Activated CD8-positive, alpha-beta T cell treated with anti-CD3 and anti-CD28 coated beads, Interleukin-2, amount 10 ng/mL, durations not matched to agents 7 days and 5 days (primary cell): ENCODE measurements at regions not wholly inside any gene's neighbourhood (a gene's known extent, or its start where the extent isn't known, plus 50 kb on each side); places are given as distances from the start of the nearest gene placed in this dataset.

Experiments
- ATAC-seq: fragments of 150-1000 bp; cut with Tn5 transposase; one replicate; pipeline ENCODE4 v1.10.0; 2021; ENCODE audit warnings: moderate library complexity
- CTCF ChIA-PET: fragments of 350-600 bp; sonication (Branson Sonifier 250); formaldehyde crosslinking; loops from one replicate; lab custom pipeline; 2021; ENCODE audit warnings: antibody characterized with exemption; lab: Charles Lee
- POLR2A ChIA-PET: fragments of 350-600 bp; sonication (Branson Sonifier 250); formaldehyde crosslinking; loops from one replicate; lab custom pipeline; 2021; ENCODE audit warnings: antibody characterized with exemption; lab: Charles Lee
- DNase-seq: peaks from one replicate; pipeline ENCODE4 v3.0.0-alpha.2; 2020
- H3K27ac Mint-ChIP-seq: one replicate; pipeline ENCODE4 v1.8.0; 2021; ENCODE audit warnings: mild to moderate bottlenecking, mixed read lengths
- H3K27me3 Mint-ChIP-seq: one replicate; pipeline ENCODE4 v1.8.0; 2021; ENCODE audit warnings: low read depth, mixed read lengths
- H3K36me3 Mint-ChIP-seq: one replicate; pipeline ENCODE4 v1.8.0; 2021; ENCODE audit warnings: low read depth, mixed read lengths
- H3K4me1 Mint-ChIP-seq: one replicate; pipeline ENCODE4 v1.8.0; 2021; ENCODE audit warnings: low read depth, mixed read lengths
- H3K4me3 Mint-ChIP-seq: one replicate; pipeline ENCODE4 v1.8.0; 2021; ENCODE audit warnings: mild to moderate bottlenecking, mixed read lengths
- H3K9me3 Mint-ChIP-seq: one replicate; pipeline ENCODE4 v1.8.0; 2022; ENCODE audit warnings: mixed read lengths; ENCODE audit not compliant: insufficient read depth

- Mint-ChIP-seq H3K4me1 (no peaks in the 10 kb centered on the region), H3K4me3 (no peak overlapping the region), H3K27me3 (no peaks in the 10 kb centered on the region), H3K27ac (no peak overlapping the region), H3K9me3 (no peaks in the 10 kb centered on the region), H3K36me3 (no peaks in the 10 kb centered on the region)
- ChIA-PET CTCF (no interaction called here), POLR2A (no interaction called here)
- no peak for ATAC-seq
- no peak for DNase-seq
These were observed 123.1 kb upstream of the SLC34A2 start for GRCh38 chr4:25532591-25532990.

- Mint-ChIP-seq H3K27me3 (no peaks in the 10 kb centered on the region), H3K4me1 (no peaks in the 10 kb centered on the region), H3K9me3 (no peaks in the 10 kb centered on the region), H3K36me3 (no peaks in the 10 kb centered on the region), H3K4me3 (no peak overlapping the region), H3K27ac (no peak overlapping the region)
- no peak for ATAC-seq
- DNase-seq = no peak
- ChIA-PET POLR2A (no interaction called here), CTCF (no interaction called here)
These were observed 122.4 kb upstream of the SLC34A2 start for GRCh38 chr4:25533256-25533655.

DNA sequence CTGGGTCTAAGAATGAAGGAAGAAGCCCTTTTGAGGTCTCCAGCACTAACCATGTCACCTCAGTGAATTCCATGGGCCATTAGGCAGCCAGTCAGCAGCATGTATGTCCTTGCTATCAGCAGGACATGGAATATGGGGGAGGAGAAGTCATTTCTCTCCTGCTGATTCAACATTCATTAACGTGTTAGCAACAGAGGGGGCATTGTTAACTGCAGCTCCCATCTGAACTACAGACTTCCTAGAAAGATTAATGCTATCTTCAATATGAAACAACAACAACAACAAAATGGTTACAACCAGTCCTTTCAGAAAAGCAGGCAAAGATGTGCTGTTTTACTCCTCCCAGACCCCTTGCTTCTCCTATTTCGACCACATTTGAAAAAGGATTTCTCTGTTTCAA lies 120.4 kb upstream of the SLC34A2 start:
- ChIA-PET CTCF (no interaction called here), POLR2A (no interaction called here)
- Mint-ChIP-seq H3K9me3 (no peaks in the 10 kb centered on the region), H3K4me1 (no peaks in the 10 kb centered on the region), H3K27ac (no peak overlapping the region), H3K27me3 (no peaks in the 10 kb centered on the region), H3K4me3 (no peak overlapping the region), H3K36me3 (no peaks in the 10 kb centered on the region)
- no peak for DNase-seq
- ATAC-seq = no peak

GRCh38 chr4:25535701-25536473 lies 119.8 kb upstream of the SLC34A2 start:
- H3K4me1 Mint-ChIP-seq = no peaks in the 10 kb centered on the region
- peaks cover 2% of the 10 kb centered on the region for H3K27me3 Mint-ChIP-seq
- H3K9me3 Mint-ChIP-seq = no peaks in the 10 kb centered on the region
- CTCF ChIA-PET = no interaction called here
- POLR2A ChIA-PET = no interaction called here
- H3K36me3 Mint-ChIP-seq = no peaks in the 10 kb centered on the region
- DNase-seq (no peak), ATAC-seq (no peak)
- H3K27ac Mint-ChIP-seq = no peak overlapping the region
- H3K4me3 Mint-ChIP-seq = no peak overlapping the region

DNA sequence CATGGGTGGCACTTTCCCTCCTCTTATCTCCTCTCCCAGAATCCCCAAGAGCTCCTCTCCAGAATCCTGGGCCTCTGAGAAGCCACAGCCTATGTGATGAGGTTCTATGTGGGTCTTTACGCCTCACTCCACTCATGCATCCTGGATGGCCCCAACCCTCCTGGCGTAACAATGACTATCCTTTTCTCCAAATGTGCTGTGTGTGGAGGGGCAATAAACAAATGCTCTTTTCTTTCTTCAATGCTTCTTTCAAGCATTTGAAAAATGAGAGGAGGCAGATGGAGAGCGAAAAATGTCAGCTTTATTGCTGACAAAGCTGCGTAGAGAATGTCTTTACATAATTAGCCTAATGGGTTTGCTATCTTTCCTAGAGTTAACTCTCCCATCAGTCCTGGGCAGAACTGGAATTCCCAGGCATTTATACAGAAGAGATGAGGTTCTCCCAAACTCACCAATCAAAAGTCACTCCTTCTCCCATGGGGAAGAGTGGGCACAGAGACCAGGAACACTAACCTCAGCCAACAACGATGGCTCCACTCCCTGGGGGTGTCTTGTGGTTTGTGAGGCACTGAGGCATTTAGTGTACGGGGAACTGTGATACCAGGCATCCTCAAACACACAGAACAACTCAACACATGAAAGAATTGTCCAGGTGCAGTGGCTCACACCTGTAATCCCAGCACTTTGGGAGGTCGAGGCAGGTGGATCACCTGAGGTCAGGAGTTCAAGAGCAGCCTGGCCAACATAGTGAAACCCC lies 118.9 kb upstream of the SLC34A2 start:
- ChIA-PET POLR2A (no interaction called here), CTCF (no interaction called here)
- Mint-ChIP-seq H3K4me1 (no peaks in the 10 kb centered on the region), H3K4me3 (no peak overlapping the region), H3K27me3 (peaks cover 6% of the 10 kb centered on the region), H3K36me3 (no peaks in the 10 kb centered on the region), H3K9me3 (no peaks in the 10 kb centered on the region), H3K27ac (no peak overlapping the region)
- DNase-seq = no peak
- no peak for ATAC-seq

- no peaks in the 10 kb centered on the region for H3K4me1 Mint-ChIP-seq
- no peak for DNase-seq
- peaks cover 6% of the 10 kb centered on the region for H3K27me3 Mint-ChIP-seq
- H3K4me3 Mint-ChIP-seq = no peak overlapping the region
- ChIA-PET CTCF (no interaction called here), POLR2A (no interaction called here)
- H3K36me3 Mint-ChIP-seq = no peaks in the 10 kb centered on the region
- H3K9me3 Mint-ChIP-seq = no peaks in the 10 kb centered on the region
- no peak for ATAC-seq
- H3K27ac Mint-ChIP-seq = no peak overlapping the region
These were observed 117.2 kb upstream of the SLC34A2 start for GRCh38 chr4:25538430-25538829.

DNA sequence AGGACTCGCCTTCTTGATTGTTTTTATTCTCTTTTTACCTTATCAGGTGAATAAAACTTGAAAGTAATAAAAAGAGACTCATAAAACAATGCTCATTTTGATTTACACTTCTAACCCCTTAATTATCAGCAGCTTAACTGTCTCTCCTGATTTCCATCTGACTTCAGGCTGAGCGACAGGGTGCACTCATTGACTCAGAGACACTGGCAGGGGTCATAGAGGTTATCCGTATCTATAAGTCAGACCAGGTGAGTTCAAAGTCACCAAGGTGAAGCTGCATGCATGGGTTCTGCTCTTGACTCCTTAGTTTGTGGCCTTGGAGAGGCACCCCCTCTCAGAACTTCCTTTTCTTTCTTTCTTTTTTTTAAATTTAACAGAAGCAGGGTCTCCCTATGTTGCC lies 116.4 kb upstream of the SLC34A2 start:
- no peak overlapping the region for H3K4me3 Mint-ChIP-seq
- ChIA-PET CTCF (no interaction called here), POLR2A (no interaction called here)
- ATAC-seq = no peak
- H3K27me3 Mint-ChIP-seq = peaks cover 6% of the 10 kb centered on the region
- no peak for DNase-seq
- H3K9me3 Mint-ChIP-seq = no peaks in the 10 kb centered on the region
- H3K4me1 Mint-ChIP-seq = no peaks in the 10 kb centered on the region
- no peaks in the 10 kb centered on the region for H3K36me3 Mint-ChIP-seq
- H3K27ac Mint-ChIP-seq = no peak overlapping the region

GRCh38 chr4:25540734-25541133 lies 114.9 kb upstream of the SLC34A2 start:
- POLR2A ChIA-PET = no interaction called here
- Mint-ChIP-seq H3K27ac (no peak overlapping the region), H3K4me3 (no peak overlapping the region), H3K36me3 (no peaks in the 10 kb centered on the region), H3K4me1 (no peaks in the 10 kb centered on the region), H3K27me3 (peaks cover 7% of the 10 kb centered on the region), H3K9me3 (no peaks in the 10 kb centered on the region)
- ATAC-seq (no peak), DNase-seq (no peak)
- CTCF ChIA-PET = no interaction called here

- POLR2A ChIA-PET = no interaction called here
These were observed 108.3 kb upstream of the SLC34A2 start for GRCh38 chr4:25547343-25547742.

GRCh38 chr4:25549413-25549812 lies 106.2 kb upstream of the SLC34A2 start:
- ChIA-PET CTCF (no interaction called here), POLR2A (no interaction called here)
- Mint-ChIP-seq H3K27me3 (peaks cover 2% of the 10 kb centered on the region), H3K4me3 (no peak overlapping the region), H3K4me1 (no peaks in the 10 kb centered on the region), H3K9me3 (no peaks in the 10 kb centered on the region), H3K36me3 (no peaks in the 10 kb centered on the region), H3K27ac (no peak overlapping the region)
- no peak for DNase-seq
- no peak for ATAC-seq

More at GRCh38 chr4:25547343-25547742, 108.3 kb upstream of the SLC34A2 start:
- Mint-ChIP-seq H3K27ac (no peak overlapping the region), H3K36me3 (no peaks in the 10 kb centered on the region), H3K4me3 (no peak overlapping the region), H3K27me3 (peaks cover 2% of the 10 kb centered on the region), H3K4me1 (no peaks in the 10 kb centered on the region), H3K9me3 (no peaks in the 10 kb centered on the region)
- ATAC-seq (no peak), DNase-seq (no peak)
- CTCF ChIA-PET = no interaction called here

DNA sequence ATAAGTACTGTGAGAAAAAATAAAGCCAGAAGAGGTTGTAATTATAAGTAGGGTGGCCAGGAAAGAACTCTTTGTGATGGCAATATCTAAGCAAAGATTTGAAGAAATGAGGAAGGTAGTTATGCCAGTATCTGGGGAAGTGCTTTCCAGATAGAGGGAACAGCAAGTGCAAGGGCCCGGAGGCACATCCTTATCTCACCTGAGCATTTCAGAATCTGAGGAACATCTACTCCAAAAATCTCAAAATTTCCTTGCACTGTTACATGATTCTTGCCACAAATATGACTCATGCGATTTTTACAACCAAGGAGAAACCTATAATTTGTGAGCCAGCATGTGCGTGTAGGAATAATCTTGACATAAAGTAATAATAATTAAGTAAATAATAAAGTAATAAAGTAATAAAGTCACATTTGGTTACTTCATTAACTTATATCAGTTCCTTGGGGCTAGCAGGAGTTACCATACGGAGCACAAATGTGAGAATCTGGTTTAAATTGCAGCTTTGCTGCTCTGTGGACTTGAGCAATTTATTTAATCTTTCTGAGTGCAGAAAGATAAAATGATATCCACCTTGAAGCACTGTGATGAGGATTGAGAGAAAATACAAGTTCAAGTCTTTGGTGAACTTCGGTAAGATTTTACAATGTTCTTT lies 105.1 kb upstream of the SLC34A2 start:
- ChIA-PET CTCF (no interaction called here), POLR2A (no interaction called here)
- no peaks in the 10 kb centered on the region for H3K36me3 Mint-ChIP-seq
- no peaks in the 10 kb centered on the region for H3K4me1 Mint-ChIP-seq
- DNase-seq = no peak
- no peak overlapping the region for H3K27ac Mint-ChIP-seq
- no peaks in the 10 kb centered on the region for H3K27me3 Mint-ChIP-seq
- H3K9me3 Mint-ChIP-seq = no peaks in the 10 kb centered on the region
- ATAC-seq = no peak
- H3K4me3 Mint-ChIP-seq = no peak overlapping the region

- no peaks in the 10 kb centered on the region for H3K27me3 Mint-ChIP-seq
- ATAC-seq = no peak
- no peaks in the 10 kb centered on the region for H3K9me3 Mint-ChIP-seq
- H3K36me3 Mint-ChIP-seq = no peaks in the 10 kb centered on the region
- no peak overlapping the region for H3K27ac Mint-ChIP-seq
- DNase-seq = no peak
- POLR2A ChIA-PET = no interaction called here
- H3K4me1 Mint-ChIP-seq = no peaks in the 10 kb centered on the region
- CTCF ChIA-PET = no interaction called here
- no peak overlapping the region for H3K4me3 Mint-ChIP-seq
These were observed 104.0 kb upstream of the SLC34A2 start for GRCh38 chr4:25551605-25552004.
